Esophagus squamous epithelium (tissue), 5 donors: ENCODE measurements at regions not wholly inside any gene's neighbourhood (a gene's known extent, or its start where the extent isn't known, plus 50 kb on each side); places are given as distances from the start of the nearest gene placed in this dataset.

ENCODE experiments used
- DNase-seq: peaks from one replicate; lab custom pipeline; 2025; lab: John Stamatoyannopoulos, UW
- H3K27ac ChIP-seq, 4 donors: fragments of 200-600 bp; sonication (generic); one replicate each; pipeline ENCODE4 v1.5.1; 2016 to 2019; ENCODE audit warnings: mild to moderate bottlenecking in 1 of 4
- H3K27me3 ChIP-seq, 4 donors: fragments of 200-600 bp; sonication (generic); 1 replicate in 3 of 4; 2 replicates in 1 of 4; pipeline versions ENCODE4 v1.5.1 to v1.6.0; 2017 to 2021; ENCODE audit warnings: antibody characterized with exemption in 1 of 4
- H3K36me3 ChIP-seq, 3 donors: fragments of 200-600 bp; sonication (generic); one replicate each; pipeline ENCODE4 v1.5.1; 2016 to 2019
- H3K4me1 ChIP-seq, 3 donors: fragments of 200-600 bp; sonication (generic); one replicate each; pipeline ENCODE4 v1.5.1; 2017 to 2019
- H3K4me3 ChIP-seq, 4 donors: fragments of 200-600 bp; sonication (generic); 1 replicate in 3 of 4; 2 replicates in 1 of 4; pipeline ENCODE4 v1.5.1; 2016 to 2019; ENCODE audit warnings: mild to moderate bottlenecking in 2 of 4, moderate library complexity in 1 of 4
- H3K9me3 ChIP-seq, 3 donors: fragments of 200-600 bp; sonication (generic); one replicate each; pipeline ENCODE4 v1.5.1; 2016 to 2019
- POLR2A ChIP-seq, 4 donors: fragments of 450-650 bp; IDR thresholded peaks; one replicate each; pipeline ENCODE4 v1.6.1; 2017; ENCODE audit warnings: antibody characterized with exemption in 4 of 4, mild to moderate bottlenecking in 4 of 4, moderate library complexity in 3 of 4
- WGBS, 2 donors: methylation state at CpG; one replicate each; pipeline ENCODE4 v1.1.5; 2018; 5-methylcytosine and 5-hydroxymethylcytosine counted together
- intact Hi-C: fragments of 100-400 bp; cut with DNase I; formaldehyde crosslinking; loops from one replicate; pipeline ENCODE4 v1.15.0; 2022
- TF ChIP-seq, protein P1 (sequence below), 6 experiments: fragments of 450-650 bp in 4 of 6; fragments of 200-600 bp in 2 of 6; sonication (generic) in 2 of 6; IDR thresholded peaks; one replicate each; pipeline ENCODE4 v1.5.1; 2016 to 2019; ENCODE audit warnings: antibody characterized with exemption in 6 of 6, mild to moderate bottlenecking in 4 of 6, moderate library complexity in 4 of 6
- donor health status: DM: yes; HTN: yes; CAD: no.

DNA sequence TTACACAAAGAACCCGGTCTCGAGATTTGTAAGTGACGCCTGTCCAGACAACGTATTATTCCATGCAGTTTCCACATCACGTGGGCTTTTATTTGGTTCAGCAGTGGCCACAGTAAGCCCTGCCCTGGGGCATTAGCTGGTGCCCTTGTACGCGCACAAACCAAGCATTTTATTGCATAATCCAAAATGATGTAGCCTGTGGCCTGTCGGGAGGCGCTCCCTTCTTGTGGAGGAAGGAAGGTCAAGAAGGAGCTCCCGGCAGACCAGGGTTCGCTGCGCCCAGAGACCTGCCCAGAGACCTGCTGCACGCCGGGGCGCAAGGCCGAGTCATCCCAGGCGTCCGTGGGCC lies 179.6 kb upstream of the ALKAL2 start:
- Histone ChIP-seq H3K27me3 (peaks cover 6 to 85% (median 12%) of the 10 kb centered on the region in 4 donors), H3K4me3 (peak overlapping the region in 1 of 4 donors; percentile 35), H3K9me3 (no peaks in the 10 kb centered on the region), H3K4me1 (peaks cover 0 to 14% (median 0%) of the 10 kb centered on the region in 3 donors), H3K36me3 (no peaks in the 10 kb centered on the region), H3K27ac (no peak overlapping the region)
- WGBS, 2 donors = 56 to 57% methylated on average over 11 to 16 of the region's 18 CpGs
- no peak for DNase-seq
- intact Hi-C loops = no loop called here
- no peak for TF ChIP-seq POLR2A (IDR thresholded peaks at IDR 0.05)
- TF ChIP-seq, protein P1, sequence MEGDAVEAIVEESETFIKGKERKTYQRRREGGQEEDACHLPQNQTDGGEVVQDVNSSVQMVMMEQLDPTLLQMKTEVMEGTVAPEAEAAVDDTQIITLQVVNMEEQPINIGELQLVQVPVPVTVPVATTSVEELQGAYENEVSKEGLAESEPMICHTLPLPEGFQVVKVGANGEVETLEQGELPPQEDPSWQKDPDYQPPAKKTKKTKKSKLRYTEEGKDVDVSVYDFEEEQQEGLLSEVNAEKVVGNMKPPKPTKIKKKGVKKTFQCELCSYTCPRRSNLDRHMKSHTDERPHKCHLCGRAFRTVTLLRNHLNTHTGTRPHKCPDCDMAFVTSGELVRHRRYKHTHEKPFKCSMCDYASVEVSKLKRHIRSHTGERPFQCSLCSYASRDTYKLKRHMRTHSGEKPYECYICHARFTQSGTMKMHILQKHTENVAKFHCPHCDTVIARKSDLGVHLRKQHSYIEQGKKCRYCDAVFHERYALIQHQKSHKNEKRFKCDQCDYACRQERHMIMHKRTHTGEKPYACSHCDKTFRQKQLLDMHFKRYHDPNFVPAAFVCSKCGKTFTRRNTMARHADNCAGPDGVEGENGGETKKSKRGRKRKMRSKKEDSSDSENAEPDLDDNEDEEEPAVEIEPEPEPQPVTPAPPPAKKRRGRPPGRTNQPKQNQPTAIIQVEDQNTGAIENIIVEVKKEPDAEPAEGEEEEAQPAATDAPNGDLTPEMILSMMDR (IDR thresholded peaks at IDR 0.05) = no peak

DNA sequence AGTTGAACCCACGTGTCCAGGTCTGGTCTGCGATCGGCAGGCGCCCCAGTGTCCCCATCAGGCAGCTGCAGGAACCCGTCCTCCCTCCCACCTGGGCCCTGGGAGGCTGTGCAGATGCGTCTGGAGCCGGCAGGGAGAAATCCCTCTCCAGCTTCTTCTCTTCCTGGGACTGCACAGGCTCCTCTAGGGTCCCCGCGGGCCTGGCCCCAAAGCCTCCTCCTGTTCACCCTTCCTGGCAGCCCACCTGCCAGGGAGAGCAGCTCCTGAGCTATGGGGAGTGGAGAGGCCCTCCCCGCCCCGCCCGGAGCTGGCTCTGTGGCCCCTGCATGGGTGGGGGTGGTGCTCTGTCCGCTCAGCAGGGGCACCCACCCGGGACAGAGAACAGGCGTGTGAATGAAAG lies 179.2 kb upstream of the ALKAL2 start:
- intact Hi-C loops = no loop called here
- TF ChIP-seq POLR2A (IDR thresholded peaks at IDR 0.05) = no peak
- TF ChIP-seq, protein P1 (IDR thresholded peaks at IDR 0.05) = no peak
- Histone ChIP-seq H3K4me3 (no peak overlapping the region), H3K27me3 (peaks cover 6 to 85% (median 12%) of the 10 kb centered on the region in 4 donors), H3K4me1 (peaks cover 0 to 14% (median 0%) of the 10 kb centered on the region in 3 donors), H3K27ac (no peak overlapping the region), H3K9me3 (no peaks in the 10 kb centered on the region), H3K36me3 (no peaks in the 10 kb centered on the region)
- 77 to 86% methylated on average over 5 to 13 of the region's 15 CpGs for WGBS, 2 donors
- DNase-seq = no peak

DNA sequence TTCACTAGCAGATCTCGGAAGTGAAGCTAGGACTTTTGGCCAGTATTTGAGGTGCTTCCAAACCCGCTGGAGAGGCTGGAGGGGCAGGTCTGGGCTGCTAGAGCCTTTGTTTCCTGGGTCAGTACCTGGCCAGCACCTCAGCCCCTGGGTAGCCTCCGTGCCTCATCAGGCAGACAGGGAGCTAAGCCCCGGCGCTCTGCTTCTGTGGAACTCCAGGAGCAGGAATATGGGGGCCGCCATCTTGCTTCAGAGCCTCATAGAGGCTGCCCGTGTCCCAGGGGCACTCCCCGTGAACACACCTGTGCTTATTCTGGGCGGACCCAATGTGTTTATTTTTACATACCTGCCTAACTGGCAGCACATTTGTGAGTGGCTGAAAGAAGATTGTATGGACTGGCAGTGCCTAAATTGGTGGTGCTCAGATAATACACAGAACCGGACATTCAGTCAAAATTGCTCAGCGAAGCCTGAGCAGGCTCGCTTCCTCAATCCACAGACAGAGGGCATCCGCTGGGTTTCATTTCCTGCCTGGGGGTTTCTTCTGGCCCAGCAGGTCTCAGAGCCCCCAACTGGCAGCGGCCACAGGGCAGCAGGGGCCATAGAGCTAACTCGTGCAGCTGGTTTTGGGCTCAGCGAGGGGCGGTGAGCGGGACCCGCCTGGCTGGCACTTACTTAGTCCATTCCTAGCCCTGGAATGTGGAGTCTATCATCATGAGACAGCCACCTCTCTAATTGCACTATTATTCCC lies 176.8 kb upstream of the ALKAL2 start:
- Histone ChIP-seq H3K27me3 (peaks cover 6 to 76% (median 12%) of the 10 kb centered on the region in 4 donors), H3K9me3 (no peaks in the 10 kb centered on the region), H3K27ac (no peak overlapping the region), H3K4me1 (peaks cover 0 to 14% (median 0%) of the 10 kb centered on the region in 3 donors), H3K4me3 (no peak overlapping the region), H3K36me3 (no peaks in the 10 kb centered on the region)
- 74% methylated on average over 5 of the region's 19 CpGs; no CpG with 5 or more reads in 1 of the 2 donors for WGBS, 2 donors
- no peak for TF ChIP-seq POLR2A (IDR thresholded peaks at IDR 0.05)
- TF ChIP-seq, protein P1 (IDR thresholded peaks at IDR 0.05) = no peak
- intact Hi-C loops = no loop called here
- no peak for DNase-seq

DNA sequence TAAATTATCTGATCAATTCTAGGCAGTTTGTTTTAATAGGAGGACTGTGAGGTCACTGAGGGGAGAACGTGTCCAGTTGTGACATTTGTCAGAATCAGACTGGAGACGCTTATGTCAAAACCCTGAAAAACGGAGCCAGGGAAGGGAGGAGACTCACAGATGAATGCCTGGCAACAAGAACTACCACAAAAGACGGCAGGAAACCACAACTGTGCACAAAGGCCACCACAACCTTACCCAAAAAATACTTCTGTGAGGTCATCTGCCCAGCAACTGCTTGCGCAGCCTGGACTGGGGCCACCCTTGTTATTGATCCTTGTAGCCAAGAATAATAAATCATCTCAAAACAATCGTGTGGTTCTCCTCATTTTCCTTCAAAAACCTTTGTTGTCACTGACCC lies 173.0 kb upstream of the ALKAL2 start:
- no peaks in the 10 kb centered on the region for H3K4me1 ChIP-seq
- 32 to 42% methylated on average over 6 of the region's 6 CpGs for WGBS, 2 donors
- H3K4me3 ChIP-seq = no peak overlapping the region
- no peak for DNase-seq
- H3K27me3 ChIP-seq = peaks cover 0 to 41% (median 0%) of the 10 kb centered on the region in 4 donors
- no peaks in the 10 kb centered on the region for H3K36me3 ChIP-seq
- no peak overlapping the region for H3K27ac ChIP-seq
- no peaks in the 10 kb centered on the region for H3K9me3 ChIP-seq
- no peak for TF ChIP-seq POLR2A (IDR thresholded peaks at IDR 0.05)
- TF ChIP-seq, protein P1 (IDR thresholded peaks at IDR 0.05) = no peak
- intact Hi-C loops = no loop called here

DNA sequence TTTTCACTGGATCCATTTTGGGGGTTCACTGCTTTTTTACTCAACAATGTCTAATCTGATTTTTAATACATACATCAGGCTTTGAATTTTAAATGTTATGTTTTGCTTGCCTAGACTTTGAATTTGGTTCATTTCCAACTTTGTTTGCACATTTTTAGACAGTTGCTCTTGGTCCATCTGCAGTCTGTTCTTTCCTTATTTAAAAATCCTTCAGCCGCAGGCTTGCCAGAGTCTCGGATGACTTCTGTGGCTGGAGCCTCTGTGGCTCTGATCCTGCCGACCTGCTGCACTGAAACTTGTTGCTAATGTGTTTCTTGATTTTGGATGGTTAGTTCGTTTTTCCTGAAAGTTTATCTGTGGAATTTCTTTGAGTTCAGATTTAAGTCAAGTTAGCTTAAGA lies 172.0 kb upstream of the ALKAL2 start:
- Histone ChIP-seq H3K4me3 (no peak overlapping the region), H3K27ac (no peak overlapping the region), H3K36me3 (no peaks in the 10 kb centered on the region), H3K27me3 (peaks cover 0 to 35% (median 0%) of the 10 kb centered on the region in 4 donors), H3K9me3 (no peaks in the 10 kb centered on the region), H3K4me1 (no peaks in the 10 kb centered on the region)
- intact Hi-C loops = no loop called here
- DNase-seq = no peak
- WGBS, 2 donors = 31 to 35% methylated on average over 4 of the region's 4 CpGs
- no peak for TF ChIP-seq POLR2A (IDR thresholded peaks at IDR 0.05)
- TF ChIP-seq, protein P1 (IDR thresholded peaks at IDR 0.05) = no peak
